A549 (cell line): ENCODE measurements at regions not wholly inside any gene's neighbourhood (a gene's known extent, or its start where the extent isn't known, plus 50 kb on each side); places are given as distances from the start of the nearest gene placed in this dataset.

Source experiments
- CTCF ChIP-seq: fragments of >200 bp; sonication (Bioruptor Twin); formaldehyde crosslinking; IDR thresholded peaks from 3 replicates; pipeline ENCODE4 v1.5.1; 2016
- SMC3 ChIP-seq: fragments of >200 bp; sonication (Bioruptor Twin); formaldehyde crosslinking; IDR thresholded peaks from 3 replicates; pipeline ENCODE4 v1.6.1; 2018; ENCODE audit warnings: inconsistent platforms
- TF ChIP-seq, protein P1 (sequence below): fragments of >200 bp; sonication (Bioruptor Twin); formaldehyde crosslinking; IDR thresholded peaks from 2 replicates; pipeline ENCODE4 v1.6.1; 2016
- TF ChIP-seq, protein P2 (sequence below): fragments of 150-350 bp; IDR thresholded peaks from 2 replicates; pipeline ENCODE4 v1.6.1; 2014; ENCODE audit warnings: low read depth, mild to moderate bottlenecking, low read length

DNA sequence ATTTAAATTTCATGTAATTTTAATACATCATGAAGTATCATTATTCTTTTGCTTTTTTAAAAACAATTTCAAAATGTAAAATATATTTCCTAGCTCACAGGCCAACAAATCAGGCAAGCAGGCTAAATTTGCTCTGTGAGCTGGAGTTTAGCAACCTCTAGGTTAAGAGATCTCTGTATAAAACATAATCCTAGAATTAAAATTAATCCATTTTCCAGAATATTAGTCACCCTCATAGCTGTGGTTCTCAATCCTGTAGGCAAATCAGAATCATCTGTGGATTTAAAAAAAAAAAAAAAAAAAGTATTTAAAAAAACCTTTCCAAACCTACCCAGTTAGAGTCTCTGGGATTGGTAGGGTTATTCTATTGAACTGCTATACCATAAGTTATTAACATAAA is 209.7 kb downstream of the MINAR1 start:
- TF ChIP-seq CTCF (no peak), SMC3 (no peak)
- TF ChIP-seq, protein P1, sequence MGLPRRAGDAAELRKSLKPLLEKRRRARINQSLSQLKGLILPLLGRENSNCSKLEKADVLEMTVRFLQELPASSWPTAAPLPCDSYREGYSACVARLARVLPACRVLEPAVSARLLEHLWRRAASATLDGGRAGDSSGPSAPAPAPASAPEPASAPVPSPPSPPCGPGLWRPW = no peak
- TF ChIP-seq, protein P2, sequence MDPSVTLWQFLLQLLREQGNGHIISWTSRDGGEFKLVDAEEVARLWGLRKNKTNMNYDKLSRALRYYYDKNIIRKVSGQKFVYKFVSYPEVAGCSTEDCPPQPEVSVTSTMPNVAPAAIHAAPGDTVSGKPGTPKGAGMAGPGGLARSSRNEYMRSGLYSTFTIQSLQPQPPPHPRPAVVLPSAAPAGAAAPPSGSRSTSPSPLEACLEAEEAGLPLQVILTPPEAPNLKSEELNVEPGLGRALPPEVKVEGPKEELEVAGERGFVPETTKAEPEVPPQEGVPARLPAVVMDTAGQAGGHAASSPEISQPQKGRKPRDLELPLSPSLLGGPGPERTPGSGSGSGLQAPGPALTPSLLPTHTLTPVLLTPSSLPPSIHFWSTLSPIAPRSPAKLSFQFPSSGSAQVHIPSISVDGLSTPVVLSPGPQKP = no peak
